ENCODE measurements at regions not wholly inside any gene's neighbourhood (a gene's known extent, or its start where the extent isn't known, plus 50 kb on each side); places are given as distances from the start of the nearest gene placed in this dataset.
"Not testable (repeated sequence)": the region's sequence is repeated elsewhere in the genome, so short reads cannot be mapped to it uniquely, and the experiment has no call there.

DNA sequence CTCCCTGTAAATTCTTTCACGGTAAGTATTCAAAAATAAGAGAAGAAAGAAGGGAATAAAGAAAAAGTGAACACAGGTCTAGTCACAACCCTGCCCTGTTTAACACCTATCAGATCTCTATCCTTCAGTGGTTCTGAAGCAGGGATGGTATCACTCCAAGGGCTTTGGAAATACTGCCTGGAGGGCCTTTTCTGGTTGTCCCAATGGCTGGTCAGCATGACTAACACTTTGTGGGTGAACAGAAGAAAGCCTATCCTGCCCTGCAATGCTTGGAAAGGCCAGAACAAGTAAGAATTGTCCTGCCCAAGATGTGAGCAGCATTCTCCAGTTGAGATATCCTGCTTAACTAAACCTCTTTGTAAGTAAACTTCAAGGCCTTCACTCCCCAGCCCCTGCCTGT lies 124.9 kb downstream of the TMEM167A start:
- no peak overlapping the region for H3K4me3 ChIP-seq (ENCODE audit: low read depth, low read length)
- TF ChIP-seq, protein P1, sequence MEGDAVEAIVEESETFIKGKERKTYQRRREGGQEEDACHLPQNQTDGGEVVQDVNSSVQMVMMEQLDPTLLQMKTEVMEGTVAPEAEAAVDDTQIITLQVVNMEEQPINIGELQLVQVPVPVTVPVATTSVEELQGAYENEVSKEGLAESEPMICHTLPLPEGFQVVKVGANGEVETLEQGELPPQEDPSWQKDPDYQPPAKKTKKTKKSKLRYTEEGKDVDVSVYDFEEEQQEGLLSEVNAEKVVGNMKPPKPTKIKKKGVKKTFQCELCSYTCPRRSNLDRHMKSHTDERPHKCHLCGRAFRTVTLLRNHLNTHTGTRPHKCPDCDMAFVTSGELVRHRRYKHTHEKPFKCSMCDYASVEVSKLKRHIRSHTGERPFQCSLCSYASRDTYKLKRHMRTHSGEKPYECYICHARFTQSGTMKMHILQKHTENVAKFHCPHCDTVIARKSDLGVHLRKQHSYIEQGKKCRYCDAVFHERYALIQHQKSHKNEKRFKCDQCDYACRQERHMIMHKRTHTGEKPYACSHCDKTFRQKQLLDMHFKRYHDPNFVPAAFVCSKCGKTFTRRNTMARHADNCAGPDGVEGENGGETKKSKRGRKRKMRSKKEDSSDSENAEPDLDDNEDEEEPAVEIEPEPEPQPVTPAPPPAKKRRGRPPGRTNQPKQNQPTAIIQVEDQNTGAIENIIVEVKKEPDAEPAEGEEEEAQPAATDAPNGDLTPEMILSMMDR (IDR thresholded peaks at IDR 0.05; ENCODE audit: low read depth, low read length, missing control alignments): no peak
- no peak for DNase-seq (ENCODE audit: low read depth)

DNA sequence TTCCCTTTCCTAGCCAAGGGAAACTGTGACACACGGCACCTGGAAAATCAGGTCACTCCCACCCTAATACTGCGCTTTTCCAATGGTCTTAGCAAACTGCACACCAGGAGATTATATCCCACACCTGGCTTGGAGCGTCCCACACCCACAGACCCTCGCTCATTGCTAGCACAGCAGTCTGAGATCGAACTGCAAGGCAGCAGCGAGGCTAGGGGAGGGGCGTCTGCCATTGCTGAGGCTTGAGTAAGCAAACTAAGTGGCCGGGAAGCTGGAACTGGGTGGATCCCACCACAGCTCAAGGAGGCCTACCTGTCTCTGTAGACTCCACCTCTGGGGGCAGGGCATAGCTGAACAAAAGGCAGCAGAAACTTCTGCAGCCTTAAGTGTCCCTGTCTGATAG lies 132.9 kb downstream of the TMEM167A start:
- not testable (repeated sequence) for H3K4me3 ChIP-seq (ENCODE audit: low read depth, low read length); DNase-seq (ENCODE audit: low read depth)

DNA sequence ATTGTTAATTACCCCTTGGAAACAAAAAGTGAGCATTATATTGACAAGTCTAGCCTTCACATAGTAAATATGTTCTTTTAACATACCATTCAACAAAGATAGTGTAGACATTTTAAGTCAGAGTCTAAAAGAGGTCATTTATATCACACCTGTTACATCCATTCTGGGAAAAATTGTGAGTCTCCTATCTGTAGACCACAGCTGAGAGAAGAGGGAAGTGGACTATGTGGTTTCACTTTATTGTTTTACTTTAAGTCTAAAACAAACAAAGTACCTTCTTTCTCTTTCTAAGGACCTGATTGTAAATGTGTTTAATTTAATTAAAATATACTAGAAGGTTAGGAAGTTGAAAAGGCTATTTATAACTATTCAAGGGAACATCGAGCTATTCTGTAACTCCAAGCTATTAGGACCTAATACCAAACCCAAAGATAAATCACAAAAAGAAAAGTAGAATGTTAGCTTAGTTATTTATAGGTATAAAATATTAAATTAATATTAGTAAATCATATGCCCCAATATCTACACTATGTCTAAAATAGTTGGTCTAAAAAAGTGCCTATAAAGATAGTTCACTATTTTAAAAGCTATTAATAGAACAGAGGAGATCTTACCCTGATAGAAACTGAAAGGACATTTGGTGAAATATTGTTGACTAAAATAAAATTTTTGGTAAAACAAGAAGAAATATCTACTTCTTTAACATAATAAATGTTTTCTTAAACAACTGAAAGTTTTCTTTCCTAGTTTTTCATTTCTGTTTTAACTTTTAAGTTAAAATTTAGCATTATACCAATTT lies 134.9 kb downstream of the TMEM167A start:
- no peak overlapping the region for H3K4me3 ChIP-seq (ENCODE audit: low read depth, low read length)
- TF ChIP-seq, protein P1 (IDR thresholded peaks at IDR 0.05; ENCODE audit: low read depth, low read length, missing control alignments): no peak
- no peak for DNase-seq (ENCODE audit: low read depth)

DNA sequence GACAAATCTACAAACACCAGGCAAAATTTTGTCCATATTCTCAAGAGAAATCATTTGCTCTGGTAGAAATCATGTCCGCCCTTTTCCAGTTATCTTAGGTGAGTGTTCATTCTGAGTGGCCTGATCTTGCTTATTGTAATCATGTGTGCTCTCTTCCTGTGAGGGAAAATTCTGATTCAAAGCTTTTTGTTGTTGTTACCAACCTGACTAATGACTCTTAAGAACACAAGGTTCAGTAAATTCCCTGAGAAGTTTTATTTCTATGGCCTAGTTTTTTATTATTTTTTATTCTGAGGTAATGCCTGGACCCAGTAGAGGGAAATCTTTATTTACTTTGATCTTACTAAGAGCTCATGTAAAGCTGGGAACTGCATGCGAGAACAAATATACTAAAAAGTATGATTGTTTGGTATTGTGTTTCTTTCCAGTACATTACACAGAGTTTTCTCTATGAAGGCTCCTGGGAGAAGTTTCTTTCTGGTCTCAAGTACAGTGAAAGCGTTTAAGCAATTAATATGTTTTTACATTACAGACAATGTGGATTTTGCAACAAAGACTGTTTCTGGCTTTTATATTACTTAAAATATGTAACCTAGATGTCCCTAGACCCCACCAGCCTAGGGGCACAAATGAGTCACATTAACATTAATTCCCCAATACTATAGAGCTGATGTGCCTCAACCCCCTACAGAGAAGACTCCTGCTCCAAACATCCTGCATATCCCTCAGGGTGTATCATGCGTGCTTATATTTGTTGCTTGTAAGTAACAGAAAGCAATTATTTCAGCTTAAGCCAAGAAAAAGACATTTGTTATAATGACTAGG lies 138.1 kb downstream of the TMEM167A start:
- DNase-seq (ENCODE audit: low read depth): no peak
- TF ChIP-seq, protein P1 (IDR thresholded peaks at IDR 0.05; ENCODE audit: low read depth, low read length, missing control alignments): no peak
- H3K4me3 ChIP-seq (ENCODE audit: low read depth, low read length): no peak overlapping the region

DNA sequence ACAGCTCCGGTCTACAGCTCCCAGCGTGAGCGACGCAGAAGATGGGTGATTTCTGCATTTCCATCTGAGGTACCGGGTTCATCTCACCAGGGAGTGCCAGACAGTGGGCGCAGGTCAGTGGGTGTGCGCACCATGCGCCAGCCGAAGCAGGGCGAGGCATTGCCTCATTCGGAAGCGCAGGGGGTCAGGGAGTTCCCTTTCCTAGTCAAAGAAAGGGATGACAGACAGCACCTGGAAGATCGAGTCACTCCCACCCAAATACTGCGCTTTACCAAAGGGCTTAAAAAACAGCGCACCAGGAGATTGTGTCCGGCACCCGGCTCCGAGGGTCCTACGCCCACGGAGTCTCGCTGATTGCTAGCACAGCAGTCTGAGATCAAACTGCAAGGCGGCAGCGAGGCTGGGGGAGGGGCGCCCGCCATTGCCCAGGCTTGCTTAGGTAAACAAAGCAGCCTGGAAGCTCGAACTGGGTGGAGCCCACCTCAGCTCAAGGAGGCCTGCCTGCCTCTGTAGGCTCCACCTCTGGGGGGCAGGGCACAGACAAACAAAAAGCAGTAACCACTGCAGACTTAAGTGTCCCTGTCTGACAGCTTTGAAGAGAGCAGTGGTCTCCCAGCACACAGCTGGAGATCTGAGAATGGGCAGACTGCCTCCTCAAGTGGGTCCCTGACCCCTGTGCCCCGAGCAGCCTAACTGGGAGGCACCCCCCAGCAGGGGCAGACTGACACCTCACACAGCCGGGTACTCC lies 144.5 kb downstream of the TMEM167A start:
- not testable (repeated sequence) for DNase-seq (ENCODE audit: low read depth); H3K4me3 ChIP-seq (ENCODE audit: low read depth, low read length)

DNA sequence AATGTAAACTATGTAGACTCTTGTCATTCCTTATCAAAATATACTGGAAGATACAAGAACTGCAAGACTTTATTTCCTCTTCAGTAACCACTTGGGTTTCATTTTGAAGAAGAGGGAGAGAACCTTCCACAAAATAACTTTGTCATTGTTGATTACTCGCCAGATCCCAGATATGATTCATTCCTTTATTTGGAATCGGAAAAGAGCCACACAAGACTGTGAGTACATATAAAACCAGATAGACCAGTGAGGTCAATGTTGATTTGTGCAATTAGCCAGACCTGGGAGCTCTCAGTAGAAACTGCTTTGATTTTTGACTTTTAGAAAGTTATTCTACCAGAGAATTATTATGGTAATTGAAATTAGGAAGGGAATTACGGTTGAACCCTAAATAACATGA lies 146.1 kb downstream of the TMEM167A start:
- TF ChIP-seq, protein P1 (IDR thresholded peaks at IDR 0.05; ENCODE audit: low read depth, low read length, missing control alignments): no peak
- DNase-seq (ENCODE audit: low read depth): no peak

DNA sequence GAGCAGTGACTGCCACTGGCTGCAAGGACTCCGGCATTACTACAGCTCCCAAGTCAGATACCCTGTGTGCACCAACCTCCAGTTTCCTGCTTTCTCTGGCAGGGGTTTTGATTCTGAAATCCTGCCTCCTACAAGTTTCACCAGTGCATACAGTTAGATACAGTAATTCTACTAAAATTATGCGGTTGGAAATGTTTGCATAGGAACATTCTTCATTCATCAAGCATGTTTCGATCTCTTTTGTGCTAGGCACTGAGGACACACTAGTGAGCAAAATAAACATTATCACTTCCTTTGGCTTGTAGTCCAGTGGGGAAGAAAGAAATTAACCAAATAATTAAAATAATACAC lies 152.2 kb downstream of the TMEM167A start:
- no peak overlapping the region for H3K4me3 ChIP-seq (ENCODE audit: low read depth, low read length)
- TF ChIP-seq, protein P1 (IDR thresholded peaks at IDR 0.05; ENCODE audit: low read depth, low read length, missing control alignments): no peak
- DNase-seq (ENCODE audit: low read depth): no peak

More for the DNA sequence above, 146.1 kb downstream of the TMEM167A start:
- no peak overlapping the region for H3K4me3 ChIP-seq (ENCODE audit: low read depth, low read length)

Measured in GM12864 (cell line).